HG03095 (cell line): ENCODE measurements at regions not wholly inside any gene's neighbourhood (a gene's known extent, or its start where the extent isn't known, plus 50 kb on each side); places are given as distances from the start of the nearest gene placed in this dataset.

Experiments used
- ATAC-seq: cut with Tn5 transposase; IDR thresholded peaks from one replicate; pipeline ENCODE4 v1.9.1; 2021; ENCODE audit warnings: moderate library complexity; ENCODE audit not compliant: unreplicated experiment

DNA sequence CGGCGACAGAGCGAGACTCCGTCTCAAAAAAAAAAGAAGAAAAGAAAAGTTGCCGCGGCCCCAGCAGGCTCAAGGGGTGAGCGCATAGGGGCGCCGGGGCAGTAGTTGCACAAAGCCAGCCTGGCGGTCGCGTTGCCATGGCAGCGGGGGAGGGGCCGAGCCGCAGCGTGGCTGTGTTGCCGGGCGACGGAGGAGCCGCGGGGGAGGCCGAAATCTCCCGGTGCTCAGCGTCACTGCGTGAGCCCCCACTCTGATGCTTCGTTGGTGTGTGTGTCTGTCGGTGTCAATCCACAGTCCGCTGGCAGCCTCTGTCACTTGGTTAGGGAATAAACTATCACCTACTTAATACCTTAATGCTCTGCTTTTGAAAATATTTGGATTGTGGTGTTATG, 82.9 kb upstream of the C1QTNF9B start:
- ATAC-seq, result peak; percentile 88

DNA sequence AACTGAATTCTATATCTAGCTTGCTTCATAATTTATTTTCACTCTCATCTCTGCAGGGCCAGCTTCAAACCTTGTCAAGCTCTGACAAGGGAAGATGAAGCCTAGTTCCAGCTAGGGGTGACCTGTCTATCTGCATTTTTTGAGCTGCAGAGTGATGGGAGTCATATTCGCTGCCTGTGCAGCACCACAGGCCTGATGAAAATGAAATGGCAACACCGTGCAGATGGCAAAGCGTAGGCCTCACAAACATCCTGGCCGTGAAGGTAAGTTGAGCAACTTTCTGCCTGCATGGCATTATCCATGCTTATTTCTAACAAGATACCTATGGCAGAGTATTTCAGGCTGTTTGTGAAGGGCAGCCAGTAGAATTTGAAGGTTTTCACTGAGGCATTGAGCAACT, 86.4 kb upstream of the C1QTNF9B start:
- ATAC-seq, result no peak

DNA sequence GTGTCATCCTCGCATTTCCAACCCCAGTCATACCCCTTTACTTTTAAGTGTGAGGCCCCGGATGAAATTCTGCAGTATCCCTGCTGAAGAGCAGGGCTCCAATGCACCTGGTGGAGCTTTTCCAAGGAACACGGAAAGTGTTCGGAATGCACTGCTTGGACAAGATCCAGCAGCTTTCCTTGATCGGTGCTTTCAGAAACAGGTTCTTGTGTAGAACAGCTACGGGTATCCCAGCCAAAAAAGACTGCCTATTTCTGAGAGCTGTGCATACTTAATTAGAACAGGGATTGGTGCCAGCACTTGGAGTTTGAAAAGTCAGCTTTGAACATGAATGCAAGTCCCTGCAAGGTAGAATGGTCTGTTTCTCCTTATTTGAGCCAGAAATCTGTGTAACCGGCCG, 87.2 kb upstream of the C1QTNF9B start:
- ATAC-seq, result no peak

DNA sequence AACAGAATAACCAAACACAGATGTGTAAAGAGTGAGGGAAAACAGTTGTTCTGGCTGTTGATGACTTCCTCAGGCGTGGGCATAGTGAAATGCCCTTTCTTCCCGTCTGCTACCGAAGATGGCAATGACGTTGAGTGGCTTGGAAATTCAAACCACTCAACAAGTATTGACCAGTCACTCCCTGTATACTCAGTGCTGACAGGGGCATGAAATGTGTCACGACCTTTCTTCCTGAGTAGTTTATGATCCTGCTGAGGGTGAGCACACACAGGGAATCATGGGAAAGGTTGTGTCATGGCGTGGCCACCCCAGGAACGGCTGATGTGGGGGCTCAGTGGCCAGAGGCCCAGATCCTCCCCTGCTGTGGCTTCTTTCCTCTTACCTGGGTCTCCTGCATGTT, 87.8 kb upstream of the C1QTNF9B start:
- no peak for ATAC-seq

DNA sequence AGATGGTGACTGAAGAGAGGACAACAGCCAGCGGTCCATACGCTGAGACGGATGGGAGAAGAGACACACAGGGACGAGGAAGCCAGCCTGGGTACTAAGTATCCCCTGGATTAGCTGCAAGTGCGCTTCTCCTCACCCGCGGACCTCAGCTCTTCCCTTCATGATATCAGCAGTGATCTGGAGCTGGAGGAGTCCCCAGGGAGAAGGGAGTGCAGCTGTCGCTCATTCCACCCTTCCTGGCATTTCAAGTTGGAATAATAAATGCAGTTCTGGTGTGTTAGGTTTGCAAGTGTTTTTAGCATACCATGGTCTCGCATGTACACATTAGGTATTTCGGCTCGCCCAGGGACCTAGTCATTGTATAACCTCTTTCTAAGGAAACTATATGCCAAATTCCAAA, 88.5 kb upstream of the C1QTNF9B start:
- ATAC-seq, result no peak

DNA sequence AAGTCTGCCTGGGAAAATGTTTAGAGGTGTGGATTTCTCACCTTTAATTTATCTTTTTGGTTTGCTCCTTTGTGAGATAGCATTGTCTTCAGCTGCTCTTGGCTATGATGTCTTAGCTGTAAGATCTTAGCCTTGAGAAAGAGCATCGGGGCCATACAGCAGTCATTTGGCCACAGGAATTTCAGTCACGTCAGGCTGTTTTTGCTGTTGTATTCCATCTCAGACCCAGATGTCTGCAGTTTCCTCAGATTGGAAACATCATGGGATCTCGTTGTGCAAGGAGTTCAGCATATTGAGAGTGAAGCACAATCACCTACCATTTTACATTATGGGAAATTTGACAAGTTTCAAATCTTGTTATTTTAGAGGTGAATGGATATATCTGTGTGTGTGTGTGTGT, 89.3 kb upstream of the C1QTNF9B start:
- ATAC-seq, result no peak

DNA sequence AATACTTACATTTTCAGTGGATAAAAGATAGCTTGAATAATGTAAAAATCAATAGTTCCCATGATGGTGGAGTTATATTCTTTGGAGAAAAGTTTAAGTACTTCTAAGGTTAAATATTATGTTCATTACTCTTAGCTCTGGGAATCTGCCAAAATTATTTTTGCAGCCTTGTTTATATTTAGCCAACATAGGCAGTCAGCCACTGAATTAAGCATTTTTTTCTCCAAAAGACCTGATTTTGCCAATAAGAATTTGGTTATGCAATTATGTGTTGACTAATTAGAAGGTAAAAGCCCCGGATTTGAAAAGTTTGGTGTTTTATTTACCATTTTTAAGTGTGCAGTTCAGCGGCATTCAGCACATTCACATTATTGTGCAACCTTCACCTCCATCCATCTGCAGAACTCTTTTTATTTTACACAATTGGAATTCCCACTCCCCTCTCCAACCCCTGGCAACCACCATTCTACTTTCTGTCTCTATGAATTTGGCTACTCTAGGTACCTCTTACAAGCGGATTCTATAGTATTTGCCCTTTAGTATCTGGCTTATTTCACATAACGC, 90.1 kb upstream of the C1QTNF9B start:
- no peak for ATAC-seq

DNA sequence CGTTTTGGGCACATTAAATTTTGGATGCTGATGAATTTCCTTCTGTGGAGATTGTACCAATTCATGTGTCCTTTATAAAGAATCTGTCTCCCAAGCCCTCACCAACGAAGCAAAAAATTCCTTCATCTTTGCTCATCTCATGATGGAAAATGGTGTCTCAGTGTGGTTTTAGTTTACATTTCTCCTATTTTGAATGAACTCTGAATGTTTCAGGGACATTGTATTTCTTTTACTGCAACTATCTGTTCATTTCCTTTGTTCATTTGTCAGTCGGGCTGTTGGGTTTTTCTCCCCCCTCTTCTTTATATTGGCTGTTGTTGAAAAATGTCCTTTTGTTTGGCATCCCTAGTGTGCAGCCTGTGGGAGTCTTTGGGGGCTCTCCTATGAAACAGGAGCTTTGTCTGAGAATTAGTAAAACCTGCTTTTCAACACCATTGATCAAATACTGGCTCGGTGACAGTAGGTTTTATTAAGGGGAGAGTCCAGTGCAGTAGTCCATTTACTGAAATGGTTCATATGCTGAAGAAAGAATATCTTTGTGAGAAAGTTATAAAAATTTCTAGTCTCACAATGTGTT, 91.3 kb upstream of the C1QTNF9B start:
- no peak for ATAC-seq

DNA sequence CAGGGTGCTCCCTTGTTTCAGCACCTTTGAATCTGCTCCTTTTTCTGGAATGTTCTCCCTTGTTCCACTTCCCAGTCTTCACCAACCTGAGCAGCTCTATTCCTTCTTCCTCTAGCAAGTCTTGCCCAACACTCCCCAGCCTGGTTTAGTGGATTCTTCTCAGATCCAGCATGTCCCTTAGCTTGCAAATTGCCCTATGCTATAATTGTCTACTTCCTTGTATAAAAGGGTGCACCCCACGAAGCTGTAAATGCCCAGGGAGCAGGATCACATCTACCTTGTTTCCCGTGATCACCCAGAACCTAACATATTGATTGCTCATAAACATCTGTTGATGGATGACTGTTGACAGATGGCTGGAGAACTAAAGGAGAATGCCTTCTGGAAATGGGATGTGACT, 93.2 kb upstream of the C1QTNF9B start:
- ATAC-seq, result no peak

DNA sequence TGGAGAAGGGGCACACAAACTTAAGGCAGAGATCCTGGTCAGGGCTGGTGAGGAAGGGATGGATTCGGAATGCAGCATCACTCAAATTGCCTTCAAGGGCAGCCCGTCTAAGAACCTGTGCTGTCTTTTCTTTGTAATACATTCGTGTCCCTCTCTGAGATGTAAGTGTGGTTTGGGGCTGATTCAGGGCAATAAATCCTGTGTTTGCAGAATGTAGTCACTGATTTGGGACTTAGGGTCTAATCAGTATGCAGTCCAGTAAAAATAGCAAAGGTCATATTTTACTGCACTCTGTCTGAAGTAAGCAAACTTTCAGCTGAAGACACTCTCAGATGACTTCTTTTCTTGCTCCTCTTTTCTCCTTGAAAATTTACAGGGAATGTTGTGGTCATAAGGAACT, 93.8 kb upstream of the C1QTNF9B start:
- ATAC-seq, result no peak

DNA sequence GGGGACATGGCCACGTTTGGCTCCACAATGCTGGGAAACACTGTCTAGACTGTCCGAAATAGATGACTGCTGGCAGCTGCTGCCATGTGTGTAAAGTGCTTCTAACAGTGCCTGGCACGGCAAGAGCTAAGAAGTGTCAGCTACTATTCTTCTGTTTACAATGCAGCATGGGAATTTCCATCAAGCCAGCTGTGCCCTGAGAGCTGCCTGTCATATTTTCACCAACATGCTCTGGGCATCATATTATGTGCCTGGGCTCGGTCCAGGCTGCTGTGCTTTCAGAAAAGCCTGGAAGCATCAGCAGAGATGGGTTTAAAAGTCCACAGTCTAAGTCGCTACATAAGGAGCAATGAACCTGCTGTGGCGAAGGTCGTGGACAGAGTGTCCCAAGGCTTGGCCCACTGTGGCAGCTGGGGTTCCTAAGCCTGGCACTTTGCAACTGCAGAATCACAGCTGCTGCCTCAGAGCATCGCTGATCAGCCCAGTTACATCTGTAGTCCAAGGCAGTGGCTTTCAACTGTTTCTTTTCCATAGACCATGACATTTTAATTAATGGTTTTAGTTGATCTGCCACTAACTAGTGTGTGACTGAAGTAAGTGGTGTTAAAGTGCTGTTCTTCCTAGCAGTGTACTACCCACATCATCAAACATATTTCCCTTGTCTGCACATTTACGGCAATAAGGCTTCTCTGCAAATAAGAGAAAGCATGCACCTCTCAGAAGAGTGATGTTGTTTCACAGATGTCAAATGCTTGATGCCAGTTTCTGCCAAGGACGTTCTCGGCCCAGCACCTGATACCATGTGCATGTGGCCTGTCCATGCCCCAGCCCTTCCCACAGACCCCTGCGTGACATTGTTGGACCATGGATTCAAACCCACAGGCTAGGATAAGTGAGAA, 95.7 kb upstream of the C1QTNF9B start:
- ATAC-seq, result no peak

DNA sequence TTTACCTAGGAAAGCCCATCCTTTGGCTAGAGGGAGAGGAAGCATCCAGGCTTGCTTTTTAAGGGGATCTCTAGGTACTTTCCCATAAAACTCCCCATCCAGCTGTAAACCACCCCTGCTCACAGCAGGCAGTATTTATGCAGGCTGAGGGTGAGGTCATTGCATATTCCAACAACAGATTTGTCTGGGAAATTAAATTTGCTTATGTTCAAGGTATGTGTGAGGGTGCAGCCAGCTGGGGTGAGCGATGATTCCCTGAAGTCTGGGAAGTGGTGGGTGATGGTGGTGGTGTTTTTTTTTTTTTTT, 96.3 kb upstream of the C1QTNF9B start:
- no peak for ATAC-seq

DNA sequence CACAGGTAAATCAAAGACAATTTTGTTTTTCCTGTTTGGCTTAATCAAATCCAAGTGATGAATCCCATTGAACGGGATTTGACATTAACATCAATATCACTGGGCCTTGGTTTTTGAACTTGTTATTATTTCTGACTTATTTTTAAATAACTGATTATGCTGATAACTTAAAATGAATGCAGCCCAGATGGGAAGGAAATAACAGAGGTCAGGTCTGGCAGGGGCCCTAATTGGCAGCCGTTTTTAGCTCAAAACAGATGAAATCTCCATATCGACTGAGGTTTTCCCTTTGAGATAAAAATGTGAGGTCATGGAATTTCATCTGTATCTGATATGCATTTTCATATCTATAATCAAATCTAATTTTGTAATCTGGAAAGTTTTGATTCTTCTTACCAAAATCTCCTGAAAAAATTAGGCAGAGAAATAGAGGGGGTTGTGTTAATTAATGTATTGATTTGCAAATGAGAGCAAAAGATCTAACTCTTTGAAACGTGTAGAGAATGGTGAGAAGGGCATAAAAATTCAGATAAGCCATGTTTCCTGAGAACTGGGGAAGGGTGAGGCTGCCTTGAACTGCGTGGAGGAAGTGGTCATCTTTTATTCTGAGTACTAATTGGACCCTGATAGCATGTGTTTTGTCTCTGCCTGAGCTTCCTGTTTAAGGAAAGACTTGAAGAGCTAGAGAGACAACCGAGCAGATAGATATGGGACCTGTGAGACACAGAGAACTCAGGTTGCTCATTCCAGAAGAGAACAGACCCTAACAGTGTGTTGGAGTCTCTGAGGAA, 98.2 kb upstream of the C1QTNF9B start:
- ATAC-seq, result no peak

DNA sequence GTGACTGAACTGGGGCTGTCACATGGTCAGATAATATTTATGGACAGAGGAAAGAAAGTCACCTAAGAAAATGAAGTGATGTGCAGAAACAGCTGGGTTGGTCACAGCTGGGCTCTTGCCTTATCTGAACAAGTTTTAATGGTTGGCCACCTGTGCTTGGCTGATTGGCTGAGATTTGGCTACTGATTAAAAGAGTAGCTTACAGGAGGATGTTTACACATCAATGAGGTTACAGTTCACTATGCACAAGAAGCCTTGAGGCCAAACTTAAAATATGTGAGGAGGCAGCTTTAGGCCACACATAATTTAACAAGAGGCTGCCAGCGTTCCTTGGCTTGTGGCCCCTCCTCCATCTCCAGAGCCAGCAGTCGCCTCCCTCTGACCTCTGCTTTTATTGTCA, 99.2 kb upstream of the C1QTNF9B start:
- no peak for ATAC-seq

DNA sequence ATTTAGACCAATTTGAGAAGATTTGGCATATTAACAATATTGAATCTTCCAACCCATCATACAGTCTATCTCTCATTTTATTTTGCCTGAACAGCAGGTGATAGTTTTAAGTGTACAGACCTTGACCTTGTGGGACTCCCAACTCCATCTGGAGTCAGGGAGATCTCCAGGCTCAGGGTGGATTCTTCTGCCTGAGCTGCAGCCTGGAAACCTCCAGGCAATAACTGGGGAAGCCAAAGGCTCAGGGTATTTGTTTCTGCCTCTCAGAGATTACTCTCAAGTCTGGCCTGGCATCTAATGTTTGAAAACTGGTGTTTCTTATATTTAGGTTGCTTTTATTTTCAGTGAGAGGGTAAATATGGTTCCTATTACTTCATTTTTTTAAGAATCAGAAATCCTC, 102.1 kb upstream of the C1QTNF9B start:
- ATAC-seq, result no peak

DNA sequence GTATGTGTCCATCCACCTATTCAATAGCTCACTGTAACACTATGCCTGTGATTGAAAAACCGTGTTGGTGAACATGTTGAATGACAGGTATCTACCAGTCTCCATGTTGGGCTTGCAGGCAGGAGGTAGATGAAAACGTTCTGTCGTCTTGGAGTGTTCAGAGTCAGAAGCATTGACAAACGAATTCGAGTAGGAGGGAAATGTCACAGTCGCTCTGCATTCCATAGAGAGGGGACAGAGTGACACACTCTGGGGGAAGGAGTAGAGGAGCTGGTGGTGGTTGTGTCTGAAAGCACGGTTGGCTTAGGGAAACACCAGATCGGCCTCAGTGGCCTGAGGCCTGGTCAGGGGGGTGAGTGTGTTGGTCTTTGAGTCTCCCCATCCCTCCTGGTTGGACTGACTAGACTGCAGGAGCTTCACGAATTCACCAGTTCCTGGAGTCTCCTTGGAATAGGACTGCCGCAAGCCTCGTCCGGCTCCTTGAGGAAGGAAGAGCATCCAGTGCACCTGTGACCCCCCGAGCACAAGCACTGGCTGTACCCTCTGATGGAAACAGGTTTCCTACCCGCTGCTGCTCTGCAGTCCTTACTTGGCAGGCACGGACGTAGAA, 105.0 kb upstream of the C1QTNF9B start:
- no peak for ATAC-seq

DNA sequence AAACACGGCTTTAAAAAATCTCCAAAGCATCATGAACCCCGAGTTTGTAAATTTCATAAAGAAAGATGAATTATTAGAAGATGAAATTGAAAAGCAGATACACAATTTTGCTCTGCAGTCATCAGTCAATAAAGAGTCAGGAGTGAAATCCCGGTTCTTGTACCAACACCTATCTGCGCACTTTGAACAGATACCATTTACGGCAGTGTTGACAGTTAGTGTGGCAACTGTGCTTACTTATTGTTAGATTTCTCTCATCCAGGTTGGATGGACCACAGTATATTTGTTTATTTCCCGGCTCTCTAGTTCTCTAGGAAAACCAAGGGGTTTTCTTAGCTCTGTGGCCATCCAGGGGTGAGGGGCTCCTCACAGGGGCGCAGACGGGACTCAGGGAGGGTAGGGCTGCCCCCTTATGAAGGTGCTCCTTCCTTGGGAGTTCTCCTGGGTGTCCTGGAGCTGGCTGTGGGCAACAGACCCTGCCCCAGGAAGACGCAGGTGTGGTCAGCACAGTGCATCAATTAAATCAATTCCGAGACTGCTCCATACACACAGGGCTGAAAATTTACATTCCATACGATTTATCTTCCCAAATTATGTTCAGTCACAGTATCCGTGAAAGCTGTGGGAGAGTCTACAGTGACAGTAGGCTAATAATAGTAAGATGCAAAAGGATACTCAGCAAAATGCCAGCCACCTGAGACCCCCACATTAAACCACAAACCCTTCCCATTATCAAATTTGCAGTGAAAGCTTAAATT, 107.0 kb upstream of the C1QTNF9B start:
- no peak for ATAC-seq

DNA sequence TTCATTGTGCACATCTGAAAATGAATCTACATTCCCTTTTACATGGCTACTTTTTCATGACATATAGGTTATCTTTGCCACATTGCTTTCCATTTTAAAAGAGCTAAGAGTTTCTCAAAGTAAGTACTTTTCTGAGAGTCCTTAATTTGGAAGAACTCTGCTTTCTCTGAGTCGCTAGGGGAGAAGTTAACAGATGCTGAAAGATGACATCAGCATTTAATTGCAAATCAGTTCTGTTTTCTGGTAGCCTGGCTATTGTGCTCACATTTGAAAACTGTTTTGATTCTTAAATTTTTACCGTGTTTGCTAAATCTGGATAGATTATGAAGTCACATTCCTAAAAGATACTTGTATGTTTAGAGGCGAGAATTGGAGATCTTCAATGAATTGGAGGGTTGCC, 107.7 kb upstream of the C1QTNF9B start:
- no peak for ATAC-seq

DNA sequence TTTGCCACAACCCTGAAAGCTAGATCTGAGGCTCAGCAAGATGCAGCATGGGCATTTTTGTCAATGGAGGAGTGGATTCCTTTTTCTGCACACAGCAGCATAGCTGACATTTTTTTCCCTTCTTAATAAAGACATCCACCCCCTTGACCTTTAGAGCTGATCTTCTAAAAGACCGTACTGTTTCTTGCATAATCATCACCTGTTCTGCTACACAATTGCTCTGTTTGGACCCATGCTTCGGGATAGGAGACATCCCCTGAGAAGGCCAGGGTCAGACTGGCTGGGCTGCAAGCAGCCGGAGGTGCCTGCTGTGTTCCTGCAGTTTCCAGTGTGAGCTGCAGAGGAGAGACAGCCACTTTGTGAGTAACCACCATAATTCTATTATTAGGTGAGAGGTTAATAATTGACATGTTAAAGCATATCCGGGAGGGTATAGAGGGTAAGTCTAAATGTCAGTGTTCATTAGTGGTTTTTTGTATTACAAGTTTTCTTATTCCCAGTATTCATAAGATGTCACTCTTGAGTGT, 108.5 kb upstream of the C1QTNF9B start:
- ATAC-seq, result peak; percentile 76

DNA sequence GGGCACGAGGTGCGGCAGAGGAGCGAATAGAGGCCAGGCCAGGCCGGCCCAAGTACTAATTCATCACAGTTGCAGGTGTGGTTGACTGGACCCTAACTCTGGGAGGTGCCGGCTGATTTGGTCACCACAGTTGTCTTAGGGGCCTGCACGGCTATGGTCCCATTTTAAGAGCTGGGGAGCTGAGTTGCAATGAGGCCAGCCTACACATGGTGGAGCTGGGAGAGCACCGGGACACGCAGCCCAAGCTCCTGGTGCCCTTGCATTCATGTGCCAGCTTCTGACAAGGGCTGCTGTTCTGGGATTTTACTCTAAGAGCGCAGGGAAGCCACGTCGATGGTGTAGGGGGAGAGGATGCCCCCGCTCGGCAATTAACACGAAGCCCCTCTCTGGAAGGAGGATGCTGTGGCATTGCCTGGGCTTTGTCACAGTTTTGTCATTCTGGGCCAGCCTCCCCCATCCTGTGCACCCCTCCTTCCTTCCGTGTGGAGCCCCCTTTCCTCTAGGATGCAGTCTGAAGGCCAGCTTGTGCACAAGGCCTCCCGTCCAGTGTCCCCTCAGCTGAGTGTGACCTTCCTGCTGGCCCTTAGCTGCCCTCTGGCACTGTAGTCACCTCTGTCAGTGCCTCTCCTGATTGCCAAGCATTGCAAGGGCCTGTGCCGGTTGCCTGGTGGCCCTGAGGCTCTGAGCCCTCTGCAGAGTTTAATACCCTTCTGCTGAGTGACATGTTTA, 109.4 kb upstream of the C1QTNF9B start:
- no peak for ATAC-seq
